GM12874 (cell line): ENCODE measurements at regions not wholly inside any gene's neighbourhood (a gene's known extent, or its start where the extent isn't known, plus 50 kb on each side); places are given as distances from the start of the nearest gene placed in this dataset.

Source experiments
- TF ChIP-seq, protein P1 (sequence below): IDR thresholded peaks from 2 replicates; pipeline ENCODE4 v1.5.1; 2011; ENCODE audit warnings: low read depth, mild to moderate bottlenecking, control low read depth, low read length, moderate library complexity; ENCODE audit not compliant: insufficient read depth

DNA sequence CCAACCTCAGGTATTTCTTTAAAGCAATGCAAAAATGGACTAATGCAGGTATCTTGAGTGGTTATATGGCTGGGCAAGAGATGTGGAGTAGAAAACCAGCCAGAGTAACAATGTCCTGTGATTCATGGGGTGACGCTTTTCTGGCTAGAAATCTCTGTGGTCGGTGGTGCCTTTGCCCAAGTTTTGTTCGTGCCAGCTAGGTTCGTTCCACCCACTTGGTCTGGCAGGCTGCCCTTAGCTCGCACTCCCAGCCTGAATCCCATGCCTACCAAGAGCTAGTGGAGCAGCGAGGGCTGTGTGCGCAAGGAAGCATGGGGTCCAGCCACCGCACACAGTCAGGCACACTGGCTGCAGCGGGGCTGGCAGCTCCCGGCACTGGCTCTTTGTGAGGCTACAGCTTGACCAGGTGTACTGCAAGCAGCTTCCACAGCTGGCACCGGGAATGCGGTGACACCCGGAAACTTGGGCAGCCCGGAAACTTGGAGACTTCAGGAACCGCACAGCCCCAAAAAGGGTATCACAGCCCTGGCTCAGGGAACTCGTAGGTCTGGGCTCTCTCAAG, 349.6 kb upstream of the PCDH20 start:
- TF ChIP-seq, protein P1, sequence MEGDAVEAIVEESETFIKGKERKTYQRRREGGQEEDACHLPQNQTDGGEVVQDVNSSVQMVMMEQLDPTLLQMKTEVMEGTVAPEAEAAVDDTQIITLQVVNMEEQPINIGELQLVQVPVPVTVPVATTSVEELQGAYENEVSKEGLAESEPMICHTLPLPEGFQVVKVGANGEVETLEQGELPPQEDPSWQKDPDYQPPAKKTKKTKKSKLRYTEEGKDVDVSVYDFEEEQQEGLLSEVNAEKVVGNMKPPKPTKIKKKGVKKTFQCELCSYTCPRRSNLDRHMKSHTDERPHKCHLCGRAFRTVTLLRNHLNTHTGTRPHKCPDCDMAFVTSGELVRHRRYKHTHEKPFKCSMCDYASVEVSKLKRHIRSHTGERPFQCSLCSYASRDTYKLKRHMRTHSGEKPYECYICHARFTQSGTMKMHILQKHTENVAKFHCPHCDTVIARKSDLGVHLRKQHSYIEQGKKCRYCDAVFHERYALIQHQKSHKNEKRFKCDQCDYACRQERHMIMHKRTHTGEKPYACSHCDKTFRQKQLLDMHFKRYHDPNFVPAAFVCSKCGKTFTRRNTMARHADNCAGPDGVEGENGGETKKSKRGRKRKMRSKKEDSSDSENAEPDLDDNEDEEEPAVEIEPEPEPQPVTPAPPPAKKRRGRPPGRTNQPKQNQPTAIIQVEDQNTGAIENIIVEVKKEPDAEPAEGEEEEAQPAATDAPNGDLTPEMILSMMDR, result no peak

DNA sequence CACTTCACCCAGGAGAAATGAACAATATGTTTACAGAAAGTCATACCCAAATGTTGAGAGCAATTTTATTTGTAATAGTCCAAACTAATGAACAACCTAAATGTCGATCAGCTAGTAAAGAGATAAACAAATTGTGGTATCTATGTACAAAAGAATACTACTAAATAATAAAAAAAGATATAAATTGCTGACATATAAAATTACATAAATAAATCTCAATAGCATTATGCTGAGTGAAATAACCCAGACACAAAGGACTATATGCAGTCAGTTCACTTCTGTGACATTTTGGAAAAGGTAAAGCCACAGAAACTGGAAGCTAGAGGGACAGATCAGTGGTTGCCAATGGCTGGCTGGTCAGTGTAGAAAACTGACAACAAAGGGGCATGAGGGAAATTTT, 346.0 kb upstream of the PCDH20 start:
- TF ChIP-seq, protein P1, result no peak

DNA sequence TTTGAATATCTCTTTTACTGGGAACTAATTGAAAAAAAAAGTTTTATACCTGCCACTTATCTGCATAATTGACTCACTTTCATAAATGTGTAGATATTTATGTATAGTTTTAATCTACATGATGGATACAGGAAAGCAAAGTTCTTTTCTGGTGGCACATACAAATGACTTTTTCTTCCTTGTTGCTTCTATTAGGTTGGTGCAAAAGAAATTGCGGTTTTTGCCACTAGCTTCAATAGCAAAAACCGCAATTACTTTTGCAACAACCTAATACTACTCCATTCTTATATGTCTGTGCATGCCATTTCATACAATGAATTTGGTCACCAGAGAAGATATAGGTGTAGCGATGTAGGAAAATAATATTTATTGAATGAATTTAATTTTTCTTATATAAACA, 344.5 kb upstream of the PCDH20 start:
- TF ChIP-seq, protein P1, result no peak

DNA sequence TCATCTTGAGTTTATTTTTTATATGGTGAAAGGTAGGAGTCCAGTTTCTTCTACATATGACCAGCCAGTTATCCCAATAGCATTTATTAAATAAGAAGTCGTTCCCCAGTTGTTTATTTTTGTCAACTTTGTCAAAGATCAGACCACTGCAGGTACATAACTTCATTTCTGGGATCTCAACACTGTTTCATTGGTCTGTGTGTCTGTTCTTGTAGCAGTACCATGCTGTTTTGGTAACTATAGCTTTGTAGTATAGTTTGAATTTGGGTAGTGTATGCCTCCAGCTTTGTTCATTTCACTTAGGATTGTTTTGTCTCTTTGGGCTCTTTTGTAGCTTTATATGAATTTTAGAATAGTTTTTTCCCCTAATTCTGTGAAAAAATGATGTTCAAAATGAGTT, 340.4 kb upstream of the PCDH20 start:
- TF ChIP-seq, protein P1, result no peak

DNA sequence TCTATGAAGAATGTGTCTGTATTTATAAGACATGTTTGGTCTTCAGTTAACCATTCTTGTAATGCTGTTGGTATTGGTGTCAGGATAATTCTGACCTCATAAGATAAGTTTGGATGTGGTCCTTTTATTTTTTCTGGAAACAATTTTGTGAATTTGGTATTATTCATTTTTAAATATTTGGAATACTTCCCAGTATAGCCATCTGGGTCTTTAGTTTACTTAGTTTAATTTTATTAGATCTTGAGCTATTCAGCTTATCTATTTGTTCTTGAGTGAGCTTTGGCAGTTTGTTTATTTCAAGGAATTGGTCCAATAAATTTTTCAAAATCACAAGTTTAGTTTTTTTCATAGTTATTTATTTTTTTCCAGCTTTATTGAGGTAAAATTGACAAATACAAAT, 335.4 kb upstream of the PCDH20 start:
- TF ChIP-seq, protein P1, result no peak

DNA sequence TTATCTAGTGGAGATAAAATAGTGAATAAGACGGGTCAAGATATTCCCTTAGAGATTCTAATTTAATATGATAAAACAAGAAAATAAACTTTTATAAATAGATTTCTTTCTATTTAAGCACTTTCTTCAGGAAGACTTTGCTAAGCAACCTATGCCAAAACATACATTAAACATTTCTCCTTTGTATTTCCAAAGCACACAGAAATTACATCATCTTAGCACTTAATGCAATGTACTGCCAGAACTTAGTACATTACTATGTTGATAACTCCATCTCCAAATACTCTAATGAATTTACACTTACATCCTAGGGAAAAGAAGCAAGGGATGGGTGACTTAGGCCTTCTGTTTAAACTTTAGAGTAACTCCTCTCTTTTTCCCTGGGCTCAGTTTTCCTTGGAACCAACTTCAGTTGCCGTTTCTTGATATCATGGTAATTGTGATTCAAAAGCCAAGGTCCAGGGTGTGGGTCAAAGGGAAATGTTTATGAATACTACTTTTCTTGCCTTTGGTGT, 322.6 kb upstream of the PCDH20 start:
- TF ChIP-seq, protein P1, result no peak

DNA sequence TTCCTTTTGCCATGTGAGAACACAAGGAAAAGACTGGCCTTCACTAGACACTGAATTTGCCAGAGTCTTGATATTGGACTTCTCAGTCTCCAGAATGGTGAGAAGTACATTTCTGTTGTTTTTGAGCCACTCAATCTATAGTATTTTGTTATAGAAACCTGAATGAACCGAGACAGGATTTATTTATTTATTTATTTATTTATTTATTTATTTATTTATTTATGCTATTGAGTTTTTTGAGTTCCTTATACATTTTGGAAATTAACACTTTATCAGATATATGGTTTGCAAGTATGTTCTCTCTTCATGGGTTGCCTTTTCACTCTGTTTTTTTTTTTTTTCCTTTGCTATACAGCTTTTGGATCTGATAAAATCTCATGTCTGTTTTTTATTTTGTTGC, 319.0 kb upstream of the PCDH20 start:
- TF ChIP-seq, protein P1, result no peak

DNA sequence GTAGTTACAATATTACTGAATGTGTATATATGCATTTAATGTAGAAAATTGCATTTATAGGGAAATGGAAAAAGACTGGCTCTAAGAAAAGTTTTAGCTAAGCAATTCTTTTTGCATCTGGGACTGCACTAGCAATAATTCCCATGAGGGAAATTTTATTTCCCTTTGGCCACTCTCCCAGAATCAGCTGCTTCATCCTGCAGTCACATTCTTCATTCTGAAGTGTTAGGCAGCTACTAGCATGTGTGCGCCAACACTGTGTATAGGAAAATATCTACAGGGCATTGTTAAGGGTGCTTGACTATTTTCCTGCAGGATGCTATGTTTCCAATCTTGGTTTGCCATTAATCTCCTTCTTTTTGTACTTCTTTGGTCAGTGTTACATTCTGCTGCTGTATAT, 312.8 kb upstream of the PCDH20 start:
- TF ChIP-seq, protein P1, result no peak
